Muscle of leg (tissue), 3 donors: ENCODE measurements at regions not wholly inside any gene's neighbourhood (a gene's known extent, or its start where the extent isn't known, plus 50 kb on each side); places are given as distances from the start of the nearest gene placed in this dataset.
"Not testable (repeated sequence)": the region's sequence is repeated elsewhere in the genome, so short reads cannot be mapped to it uniquely, and the experiment has no call there.

ENCODE experiments used
- DNase-seq: peaks from one replicate; pipeline ENCODE4 v3.0.0; 2013
- H3K27ac ChIP-seq: one replicate; pipeline ENCODE4 v1.5.1; 2013; ENCODE audit warnings: mild to moderate bottlenecking, low read length, control low read depth
- H3K27me3 ChIP-seq: one replicate; pipeline ENCODE4 v1.6.1; 2013; ENCODE audit warnings: low read length; ENCODE audit not compliant: control insufficient read depth, insufficient read depth
- H3K36me3 ChIP-seq: one replicate; pipeline ENCODE4 v1.6.1; 2013; ENCODE audit warnings: low read length; ENCODE audit not compliant: control insufficient read depth, insufficient read depth
- H3K4me1 ChIP-seq: one replicate; pipeline ENCODE4 v1.6.1; 2013; ENCODE audit warnings: low read length; ENCODE audit not compliant: control insufficient read depth, insufficient read depth
- H3K4me3 ChIP-seq: one replicate; pipeline ENCODE4 v1.5.1; 2013; ENCODE audit warnings: low read length, control low read depth
- H3K9me3 ChIP-seq: replicated peaks from 2 replicates; pipeline ENCODE4 v1.6.1; 2013; ENCODE audit warnings: low read depth, low read length; ENCODE audit not compliant: control insufficient read depth
- WGBS: methylation state at CpG from one replicate; pipeline ENCODE4 v1.1.5; 2013; ENCODE audit warnings: missing lambda C conversion rate; ENCODE audit not compliant: insufficient coverage; 5-methylcytosine and 5-hydroxymethylcytosine counted together

- Histone ChIP-seq H3K4me3 (no peak overlapping the region), H3K27me3 (no peaks in the 10 kb centered on the region)
- WGBS: no CpG with 5 or more reads among the region's 3 CpGs
These were observed 380.9 kb upstream of the SEMA3C start for GRCh38 chr7:81299711-81300110.

DNA sequence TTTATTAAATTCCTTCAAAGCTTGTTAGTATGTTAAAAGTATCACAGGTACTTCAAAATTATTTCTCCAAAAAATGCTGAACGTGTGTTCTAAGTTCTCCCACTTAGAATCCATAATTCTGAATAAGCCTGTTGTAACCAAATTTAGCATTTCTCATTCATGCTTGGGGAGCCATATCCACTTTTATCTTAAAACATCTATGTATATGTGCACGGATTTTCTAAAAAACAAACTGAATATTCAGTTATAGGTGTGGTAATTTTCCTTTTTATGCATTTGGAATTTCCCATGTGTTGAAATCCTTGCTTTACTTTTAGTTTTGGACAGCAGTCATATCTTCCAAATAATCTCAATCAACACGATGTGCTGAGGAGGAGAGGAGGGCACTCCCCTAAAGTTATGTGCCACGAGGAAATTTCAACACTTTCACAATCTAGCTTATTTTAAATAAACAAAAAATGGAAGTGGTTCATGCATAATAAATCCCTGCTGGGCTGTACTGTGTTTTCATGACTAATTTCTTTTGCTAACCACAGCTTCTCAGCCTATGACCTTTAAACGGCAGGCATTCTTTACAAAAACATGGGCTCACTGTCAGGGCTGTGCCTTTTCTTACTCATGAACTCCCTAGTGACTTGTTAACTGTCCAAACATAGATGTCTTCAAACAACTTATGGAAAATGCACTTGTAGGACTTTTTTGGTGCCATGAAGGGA lies 380.3 kb upstream of the SEMA3C start:
- H3K4me3 ChIP-seq: no peak overlapping the region
- WGBS: 0% methylated on average over 1 of the region's 5 CpGs
- H3K27ac ChIP-seq: no peak overlapping the region
- no peaks in the 10 kb centered on the region for H3K4me1 ChIP-seq
- no peaks in the 10 kb centered on the region for H3K36me3 ChIP-seq
- no peaks in the 10 kb centered on the region for H3K9me3 ChIP-seq
- DNase-seq: peak; percentile 31
- H3K27me3 ChIP-seq: no peaks in the 10 kb centered on the region

More at GRCh38 chr7:81299711-81300110, 380.9 kb upstream of the SEMA3C start:
- no peak overlapping the region for H3K27ac ChIP-seq
- DNase-seq: no peak
- no peaks in the 10 kb centered on the region for H3K36me3 ChIP-seq
- no peaks in the 10 kb centered on the region for H3K4me1 ChIP-seq
- no peaks in the 10 kb centered on the region for H3K9me3 ChIP-seq

DNA sequence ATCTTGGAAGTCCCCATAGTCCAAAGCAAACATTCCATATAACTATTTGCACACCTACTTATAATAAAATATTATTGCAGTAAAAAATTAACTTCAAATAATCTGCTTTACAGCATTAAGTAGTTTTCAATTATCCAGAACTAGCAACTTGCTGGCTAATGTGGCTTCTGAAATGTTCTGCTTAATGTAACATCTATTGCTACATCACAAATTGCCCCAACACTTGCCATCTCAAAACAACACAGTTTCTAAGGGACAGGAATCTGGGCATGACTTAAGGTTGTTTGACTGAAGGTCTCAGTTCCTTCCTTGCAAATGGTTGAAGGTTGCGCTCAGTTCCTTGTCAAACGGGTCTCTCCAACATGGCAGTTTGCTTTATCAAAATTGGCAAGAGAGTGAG lies 378.5 kb upstream of the SEMA3C start:
- Histone ChIP-seq H3K36me3 (no peaks in the 10 kb centered on the region), H3K9me3 (no peaks in the 10 kb centered on the region), H3K4me1 (no peaks in the 10 kb centered on the region), H3K4me3 (no peak overlapping the region), H3K27me3 (no peaks in the 10 kb centered on the region), H3K27ac (no peak overlapping the region)
- DNase-seq: no peak
- 100% methylated on average over 1 of the region's 2 CpGs for WGBS

DNA sequence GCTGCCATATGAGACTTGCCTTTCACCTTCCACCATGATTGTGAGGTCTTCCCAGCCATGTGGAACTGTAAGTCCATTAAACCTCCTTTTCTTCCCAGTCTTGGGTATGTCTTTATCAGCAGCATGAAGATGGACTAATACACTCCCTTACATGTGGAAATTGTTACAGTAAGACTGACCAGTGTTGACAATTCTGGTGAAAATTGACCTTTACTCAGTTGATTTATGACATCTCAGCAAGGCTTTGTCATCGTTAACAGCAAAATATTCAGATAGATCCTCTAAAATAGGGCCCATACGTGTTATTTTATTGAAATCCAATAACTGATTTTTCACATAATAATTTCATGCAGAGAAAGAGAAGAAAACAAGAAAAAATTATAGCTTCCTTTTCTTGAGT lies 377.9 kb upstream of the SEMA3C start:
- Histone ChIP-seq H3K9me3 (no peaks in the 10 kb centered on the region), H3K27ac (no peak overlapping the region), H3K27me3 (no peaks in the 10 kb centered on the region), H3K4me1 (no peaks in the 10 kb centered on the region), H3K4me3 (no peak overlapping the region), H3K36me3 (no peaks in the 10 kb centered on the region)
- DNase-seq: no peak
- WGBS: no CpG with 5 or more reads among the region's 2 CpGs

DNA sequence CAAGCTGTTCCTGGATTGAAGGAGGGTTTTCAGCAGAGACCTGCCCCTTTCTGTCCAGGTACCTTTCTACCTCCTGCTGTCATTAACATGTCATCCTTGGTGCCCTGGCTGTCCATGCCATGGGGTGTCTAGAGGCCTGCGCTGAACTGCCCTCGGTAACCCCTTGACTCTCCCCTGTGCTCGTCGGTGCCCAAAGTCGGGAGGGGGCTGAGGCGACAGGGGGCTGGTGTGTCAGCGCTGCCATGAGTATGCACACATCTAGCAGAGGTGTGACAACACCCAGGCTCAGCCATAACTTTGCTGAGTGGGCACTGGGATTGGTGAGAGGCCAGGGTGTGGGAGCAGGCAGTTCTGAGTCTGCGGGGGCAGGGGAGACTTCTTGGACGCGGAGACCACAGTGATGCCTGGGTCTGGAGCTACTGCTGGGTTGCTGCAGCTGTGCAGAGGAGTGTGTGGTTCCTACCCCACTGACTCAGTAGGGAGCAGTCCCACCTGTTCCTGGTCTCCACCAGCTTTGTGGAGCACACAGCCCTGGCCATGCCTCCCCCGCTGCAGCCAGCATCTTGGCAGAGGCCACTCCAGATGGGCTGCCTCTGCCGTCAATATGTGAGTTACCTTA lies 376.2 kb upstream of the SEMA3C start:
- Histone ChIP-seq H3K4me1 (no peaks in the 10 kb centered on the region), H3K36me3 (no peaks in the 10 kb centered on the region), H3K27me3 (no peaks in the 10 kb centered on the region), H3K27ac (no peak overlapping the region), H3K4me3 (no peak overlapping the region), H3K9me3 (no peaks in the 10 kb centered on the region)
- WGBS: 93% methylated on average over 8 of the region's 12 CpGs
- DNase-seq: no peak

DNA sequence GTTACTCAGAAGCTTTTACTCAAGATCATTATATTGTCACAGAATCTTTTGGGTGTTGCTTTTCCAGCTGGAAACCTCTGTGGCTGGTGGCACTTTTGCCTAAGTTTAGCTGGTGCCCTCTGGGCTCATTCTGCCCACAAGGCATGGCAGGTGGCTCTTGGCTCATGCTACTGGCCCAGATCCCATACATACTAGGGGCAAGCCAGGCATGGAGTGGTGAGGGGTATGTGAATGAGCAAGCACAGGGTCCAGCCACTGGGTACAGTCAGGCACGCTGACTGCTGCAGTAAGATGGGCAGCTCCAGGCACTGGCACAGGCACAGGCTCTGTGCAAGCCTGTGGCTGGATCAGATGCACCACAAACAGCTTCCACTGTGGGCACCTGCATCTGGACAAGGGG lies 375.0 kb upstream of the SEMA3C start:
- H3K4me3 ChIP-seq: no peak overlapping the region
- no peaks in the 10 kb centered on the region for H3K27me3 ChIP-seq
- 83% methylated on average over 1 of the region's 1 CpG for WGBS
- H3K4me1 ChIP-seq: no peaks in the 10 kb centered on the region
- no peaks in the 10 kb centered on the region for H3K36me3 ChIP-seq
- H3K9me3 ChIP-seq: no peaks in the 10 kb centered on the region
- no peak overlapping the region for H3K27ac ChIP-seq
- DNase-seq: no peak

DNA sequence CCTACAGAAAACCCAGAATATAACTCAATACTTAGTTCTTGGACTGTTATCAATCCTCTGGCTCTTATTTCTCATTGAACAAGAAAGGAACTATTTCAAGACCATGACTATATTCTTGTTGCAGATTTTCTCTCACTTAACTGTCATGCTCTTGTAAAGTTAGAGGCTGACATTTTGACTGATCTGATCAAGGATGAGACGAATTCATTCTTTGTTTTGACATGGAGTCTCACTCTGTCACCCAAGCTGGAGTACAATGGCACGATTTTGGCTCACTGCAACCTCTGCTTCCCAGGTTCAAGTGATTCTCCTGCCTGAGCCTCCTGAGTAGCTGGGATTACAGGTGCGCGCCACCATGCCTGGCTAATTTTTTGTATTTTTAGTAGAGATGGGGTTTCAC lies 367.9 kb upstream of the SEMA3C start:
- not testable (repeated sequence) for H3K9me3 ChIP-seq, H3K27me3 ChIP-seq, H3K36me3 ChIP-seq, H3K4me1 ChIP-seq, H3K27ac ChIP-seq, H3K4me3 ChIP-seq, DNase-seq
- 100% methylated on average over 2 of the region's 4 CpGs for WGBS

DNA sequence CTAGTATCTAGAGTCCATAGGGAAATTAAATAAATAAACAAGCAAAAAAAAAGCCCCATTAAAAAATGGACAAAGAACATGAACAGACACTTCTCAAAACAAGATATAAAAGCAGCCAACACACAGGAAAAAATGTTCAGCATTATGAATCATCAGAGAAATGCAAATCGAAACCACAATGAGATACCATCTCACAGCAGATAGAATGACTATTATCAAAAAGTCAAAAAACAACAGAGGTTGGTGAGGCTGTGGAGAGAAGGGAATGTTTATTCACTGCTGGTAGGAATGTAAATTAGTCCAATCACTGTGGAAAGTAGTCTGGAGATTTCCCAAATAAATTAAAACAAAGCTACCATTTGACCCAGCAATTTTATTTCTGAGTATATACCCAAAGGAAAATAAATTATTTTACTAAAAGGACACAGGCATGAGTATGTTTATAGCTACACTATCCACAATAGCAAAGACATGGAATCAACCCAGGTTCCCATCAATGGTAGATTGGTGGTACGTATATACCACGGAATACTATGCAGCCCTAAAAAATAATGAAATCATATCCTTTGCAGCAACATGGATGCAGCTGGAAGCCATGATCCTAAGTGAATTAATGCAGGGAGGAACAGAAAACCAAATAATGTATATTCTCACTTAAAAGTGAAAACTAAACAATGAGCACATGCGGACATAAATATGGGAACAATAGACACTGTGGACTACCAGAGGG lies 366.5 kb upstream of the SEMA3C start:
- WGBS: no CpG with 5 or more reads among the region's 4 CpGs
- Histone ChIP-seq H3K4me1 (no peaks in the 10 kb centered on the region), H3K36me3 (no peaks in the 10 kb centered on the region), H3K4me3 (no peak overlapping the region), H3K9me3 (peaks cover 2% of the 10 kb centered on the region), H3K27ac (no peak overlapping the region), H3K27me3 (no peaks in the 10 kb centered on the region)
- no peak for DNase-seq

GRCh38 chr7:81284576-81284975 lies 365.7 kb upstream of the SEMA3C start:
- peaks cover 2% of the 10 kb centered on the region for H3K9me3 ChIP-seq
- no peak overlapping the region for H3K4me3 ChIP-seq
- no peak overlapping the region for H3K27ac ChIP-seq
- no CpG with 5 or more reads among the region's 1 CpG for WGBS
- no peaks in the 10 kb centered on the region for H3K36me3 ChIP-seq
- no peaks in the 10 kb centered on the region for H3K27me3 ChIP-seq
- DNase-seq: no peak
- H3K4me1 ChIP-seq: no peaks in the 10 kb centered on the region

GRCh38 chr7:81280531-81280930 lies 361.7 kb upstream of the SEMA3C start:
- DNase-seq: no peak
- Histone ChIP-seq H3K27me3 (no peaks in the 10 kb centered on the region), H3K4me3 (no peak overlapping the region), H3K36me3 (no peaks in the 10 kb centered on the region), H3K27ac (no peak overlapping the region), H3K9me3 (peaks cover 1% of the 10 kb centered on the region), H3K4me1 (no peaks in the 10 kb centered on the region)
